ENCODE measurements at regions not wholly inside any gene's neighbourhood (a gene's known extent, or its start where the extent isn't known, plus 50 kb on each side); places are given as distances from the start of the nearest gene placed in this dataset.

DNA sequence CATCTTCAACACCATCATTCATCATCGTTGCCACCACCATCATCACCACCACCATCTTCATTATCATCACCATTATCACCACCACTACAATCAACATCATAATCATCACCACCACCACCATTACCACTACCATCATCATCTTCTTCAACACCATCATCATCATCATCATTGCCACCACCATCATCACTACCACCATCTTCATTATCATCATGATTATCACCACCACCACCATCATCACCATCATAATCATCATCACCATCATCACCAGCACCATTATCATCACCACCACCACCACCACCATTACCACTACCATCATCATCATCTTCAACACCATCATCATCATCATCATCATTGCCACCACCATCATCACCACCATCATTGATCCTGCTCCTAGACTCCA is 112.7 kb downstream of the OAT start:
- TF ChIP-seq EZH2phosphoT487 (IDR thresholded peaks at IDR 0.05) (no peak), EZH2 (IDR thresholded peaks at IDR 0.05) (no peak)
- TF ChIP-seq, protein P1, sequence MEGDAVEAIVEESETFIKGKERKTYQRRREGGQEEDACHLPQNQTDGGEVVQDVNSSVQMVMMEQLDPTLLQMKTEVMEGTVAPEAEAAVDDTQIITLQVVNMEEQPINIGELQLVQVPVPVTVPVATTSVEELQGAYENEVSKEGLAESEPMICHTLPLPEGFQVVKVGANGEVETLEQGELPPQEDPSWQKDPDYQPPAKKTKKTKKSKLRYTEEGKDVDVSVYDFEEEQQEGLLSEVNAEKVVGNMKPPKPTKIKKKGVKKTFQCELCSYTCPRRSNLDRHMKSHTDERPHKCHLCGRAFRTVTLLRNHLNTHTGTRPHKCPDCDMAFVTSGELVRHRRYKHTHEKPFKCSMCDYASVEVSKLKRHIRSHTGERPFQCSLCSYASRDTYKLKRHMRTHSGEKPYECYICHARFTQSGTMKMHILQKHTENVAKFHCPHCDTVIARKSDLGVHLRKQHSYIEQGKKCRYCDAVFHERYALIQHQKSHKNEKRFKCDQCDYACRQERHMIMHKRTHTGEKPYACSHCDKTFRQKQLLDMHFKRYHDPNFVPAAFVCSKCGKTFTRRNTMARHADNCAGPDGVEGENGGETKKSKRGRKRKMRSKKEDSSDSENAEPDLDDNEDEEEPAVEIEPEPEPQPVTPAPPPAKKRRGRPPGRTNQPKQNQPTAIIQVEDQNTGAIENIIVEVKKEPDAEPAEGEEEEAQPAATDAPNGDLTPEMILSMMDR (IDR thresholded peaks at IDR 0.05) = no peak
- Histone ChIP-seq H3F3A (ENCODE audit: low read depth) (no peaks in the 10 kb centered on the region), H3K27me3 (no peaks in the 10 kb centered on the region), H3K4me3 (no peak overlapping the region), H3K4me1 (no peaks in the 10 kb centered on the region), H3K4me2 (no peak overlapping the region), H3K9ac (no peak overlapping the region), H3K36me3 (no peaks in the 10 kb centered on the region), H4K20me1 (ENCODE audit: low read depth) (no peaks in the 10 kb centered on the region), H3K79me2 (ENCODE audit: low read depth) (no peaks in the 10 kb centered on the region), H3K9me3 (ENCODE audit: low read depth) (no peaks in the 10 kb centered on the region), H3K27ac (no peak overlapping the region), H2AFZ (replicated peaks) (no peak overlapping the region)
- Mint-ChIP-seq H3K4me1 (peaks cover 2% of the 10 kb centered on the region), H3K27me3 (ENCODE audit: insufficient read depth, low read depth) (peaks cover 2% of the 10 kb centered on the region), H3K9me3 (peaks cover 4% of the 10 kb centered on the region), H3K27ac (no peak overlapping the region), H3K4me3 (no peak overlapping the region), H3K36me3 (no peaks in the 10 kb centered on the region)
- no peak for DNase-seq (ENCODE audit: low spot score)

DNA sequence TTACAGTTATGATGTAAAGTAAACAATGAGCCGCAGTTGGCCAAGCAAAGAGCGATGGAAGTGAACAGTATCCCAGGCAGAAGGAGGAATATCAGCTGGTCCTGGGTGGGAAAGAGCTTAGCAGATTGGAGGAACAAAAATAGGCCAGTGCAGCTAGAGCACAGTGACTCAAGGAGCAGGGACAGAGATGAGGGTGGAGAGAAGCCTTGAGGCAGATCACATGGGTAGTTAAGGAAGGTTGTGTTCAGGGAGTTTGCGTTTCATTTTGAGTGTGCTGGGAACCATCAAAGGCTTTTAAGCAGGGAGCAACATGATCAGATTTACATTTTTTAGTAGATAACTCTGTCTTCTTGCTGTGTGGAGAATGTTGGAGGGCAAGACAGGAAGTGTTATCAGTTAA is 113.6 kb downstream of the OAT start:
- Histone ChIP-seq H3K4me3 (no peak overlapping the region), H4K20me1 (ENCODE audit: low read depth) (no peaks in the 10 kb centered on the region), H3K36me3 (no peaks in the 10 kb centered on the region), H3K27me3 (no peaks in the 10 kb centered on the region), H3K27ac (no peak overlapping the region), H2AFZ (replicated peaks) (no peak overlapping the region), H3K4me1 (no peaks in the 10 kb centered on the region), H3F3A (ENCODE audit: low read depth) (no peaks in the 10 kb centered on the region), H3K79me2 (ENCODE audit: low read depth) (no peaks in the 10 kb centered on the region), H3K9ac (no peak overlapping the region), H3K4me2 (no peak overlapping the region), H3K9me3 (ENCODE audit: low read depth) (no peaks in the 10 kb centered on the region)
- no peak for DNase-seq (ENCODE audit: low spot score)
- peaks cover 3% of the 10 kb centered on the region for H3K36me3 Mint-ChIP-seq
- peaks cover 13% of the 10 kb centered on the region for H3K9me3 Mint-ChIP-seq
- TF ChIP-seq EZH2 (IDR thresholded peaks at IDR 0.05) (no peak), EZH2phosphoT487 (IDR thresholded peaks at IDR 0.05) (no peak)
- TF ChIP-seq, protein P1 (IDR thresholded peaks at IDR 0.05) = no peak
- peaks cover 3% of the 10 kb centered on the region for H3K27me3 Mint-ChIP-seq (ENCODE audit: insufficient read depth, low read depth)
- no peak overlapping the region for H3K27ac Mint-ChIP-seq
- H3K4me3 Mint-ChIP-seq = no peak overlapping the region
- H3K4me1 Mint-ChIP-seq = peaks cover 2% of the 10 kb centered on the region

DNA sequence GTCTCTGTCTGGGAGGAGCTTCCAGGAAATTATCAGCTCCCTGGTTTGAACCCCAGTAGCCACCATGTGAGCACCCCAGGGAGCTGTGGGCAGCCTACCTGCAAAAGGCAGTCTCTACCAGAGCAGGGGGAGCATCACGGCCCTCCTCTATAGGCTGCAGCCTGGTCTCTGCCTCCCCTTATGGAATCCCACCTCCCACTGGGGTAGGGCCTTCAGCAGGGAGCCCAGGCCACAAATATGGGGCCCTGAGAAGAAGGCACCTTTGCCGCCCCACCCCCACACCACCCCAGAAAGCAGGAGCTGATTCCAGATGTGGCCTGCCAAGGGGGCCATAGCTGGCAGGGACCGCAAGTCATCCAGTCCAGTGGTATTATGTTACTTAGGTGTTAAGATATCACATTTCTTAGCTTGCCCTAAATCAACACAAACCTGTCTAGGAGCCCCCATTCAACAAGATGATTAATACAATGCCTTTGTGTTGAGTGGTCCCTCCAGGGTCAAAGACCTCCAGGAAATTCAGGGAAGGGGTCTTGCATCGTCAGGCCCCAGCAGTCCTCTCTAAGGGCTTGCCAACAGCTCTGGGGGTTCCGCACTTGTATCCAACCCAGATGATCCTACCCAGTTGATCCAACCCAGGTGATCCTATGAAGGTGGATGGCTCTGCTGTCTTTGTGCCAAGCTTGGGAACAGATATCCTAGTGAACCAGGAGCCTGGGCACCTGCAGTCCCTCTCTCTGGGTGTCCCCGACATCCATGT is 114.9 kb downstream of the OAT start:
- H3K4me2 ChIP-seq = no peak overlapping the region
- TF ChIP-seq EZH2 (IDR thresholded peaks at IDR 0.05) (no peak), EZH2phosphoT487 (IDR thresholded peaks at IDR 0.05) (no peak)
- TF ChIP-seq, protein P1 (IDR thresholded peaks at IDR 0.05) = no peak
- no peaks in the 10 kb centered on the region for H3K27me3 ChIP-seq
- H3F3A ChIP-seq (ENCODE audit: low read depth) = no peaks in the 10 kb centered on the region
- no peaks in the 10 kb centered on the region for H3K36me3 ChIP-seq
- H3K4me3 ChIP-seq = no peak overlapping the region
- H3K9ac ChIP-seq = no peak overlapping the region
- H3K4me1 ChIP-seq = no peaks in the 10 kb centered on the region
- no peak overlapping the region for H3K27ac ChIP-seq
- H3K27ac Mint-ChIP-seq = no peak overlapping the region
- no peak overlapping the region for H3K4me3 Mint-ChIP-seq
- peaks cover 2% of the 10 kb centered on the region for H3K4me1 Mint-ChIP-seq
- no peaks in the 10 kb centered on the region for H3K79me2 ChIP-seq (ENCODE audit: low read depth)
- DNase-seq (ENCODE audit: low spot score) = no peak
- H3K27me3 Mint-ChIP-seq (ENCODE audit: insufficient read depth, low read depth) = peaks cover 3% of the 10 kb centered on the region
- peaks cover 3% of the 10 kb centered on the region for H3K36me3 Mint-ChIP-seq
- no peaks in the 10 kb centered on the region for H3K9me3 ChIP-seq (ENCODE audit: low read depth)
- no peak overlapping the region for H2AFZ ChIP-seq (replicated peaks)
- peaks cover 14% of the 10 kb centered on the region for H3K9me3 Mint-ChIP-seq
- no peaks in the 10 kb centered on the region for H4K20me1 ChIP-seq (ENCODE audit: low read depth)
